ENCODE measurements at regions not wholly inside any gene's neighbourhood (a gene's known extent, or its start where the extent isn't known, plus 50 kb on each side); places are given as distances from the start of the nearest gene placed in this dataset.

- no peak for TF ChIP-seq CTCF (conservative IDR thresholded peaks at IDR 0.05)
- TF ChIP-seq EZH2 (IDR thresholded peaks at IDR 0.05; ENCODE audit: low read depth) = no peak
Measured at GRCh38 chr13:90055121-90055520, 1292.4 kb upstream of the MIR17HG start.
